HG03354 (cell line): ENCODE measurements at regions not wholly inside any gene's neighbourhood (a gene's known extent, or its start where the extent isn't known, plus 50 kb on each side); places are given as distances from the start of the nearest gene placed in this dataset.

Source experiments
- ATAC-seq: cut with Tn5 transposase; IDR thresholded peaks from one replicate; pipeline ENCODE4 v1.9.1; 2021; ENCODE audit warnings: mild to moderate bottlenecking; ENCODE audit not compliant: unreplicated experiment, poor library complexity, severe bottlenecking

DNA sequence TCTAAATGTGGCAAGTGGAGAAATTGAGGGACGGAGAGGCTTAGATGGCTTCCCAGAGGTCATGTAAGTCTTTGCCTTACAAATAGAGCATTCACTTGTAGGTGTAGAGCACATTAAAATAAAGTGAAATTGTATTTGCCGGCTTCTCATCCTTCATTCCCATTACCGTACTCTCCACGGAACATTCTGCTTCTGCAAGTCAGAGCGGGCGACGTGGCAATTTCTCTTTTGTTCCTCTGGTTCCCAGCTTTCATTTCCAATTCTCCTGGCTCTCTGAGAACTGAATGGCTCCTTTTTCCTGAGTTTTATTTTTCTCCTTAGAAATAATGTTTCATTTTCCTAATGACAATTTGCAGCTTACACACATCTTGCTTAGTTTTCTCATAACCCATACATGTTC, 51.3 kb upstream of the PFKP start:
- ATAC-seq: no peak

DNA sequence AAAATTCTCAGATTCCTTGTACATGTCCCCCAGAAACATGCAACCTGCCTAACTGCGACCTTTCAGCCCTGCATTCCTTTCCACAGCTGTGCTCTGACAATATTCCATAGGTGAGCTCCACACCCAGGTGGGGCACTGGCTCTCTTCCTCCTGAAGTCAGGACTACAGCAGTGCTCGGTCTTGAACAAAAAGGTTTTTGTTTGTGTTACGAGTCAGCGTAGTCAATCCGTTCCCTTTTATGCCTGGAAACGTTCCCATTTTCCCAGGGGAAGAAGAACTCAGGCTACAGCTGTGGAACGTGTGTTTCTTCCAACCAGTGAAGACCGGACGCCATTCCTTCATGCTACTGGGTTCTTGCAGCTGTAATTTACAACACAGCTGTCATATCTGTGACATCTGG, 52.4 kb upstream of the PFKP start:
- no peak for ATAC-seq

DNA sequence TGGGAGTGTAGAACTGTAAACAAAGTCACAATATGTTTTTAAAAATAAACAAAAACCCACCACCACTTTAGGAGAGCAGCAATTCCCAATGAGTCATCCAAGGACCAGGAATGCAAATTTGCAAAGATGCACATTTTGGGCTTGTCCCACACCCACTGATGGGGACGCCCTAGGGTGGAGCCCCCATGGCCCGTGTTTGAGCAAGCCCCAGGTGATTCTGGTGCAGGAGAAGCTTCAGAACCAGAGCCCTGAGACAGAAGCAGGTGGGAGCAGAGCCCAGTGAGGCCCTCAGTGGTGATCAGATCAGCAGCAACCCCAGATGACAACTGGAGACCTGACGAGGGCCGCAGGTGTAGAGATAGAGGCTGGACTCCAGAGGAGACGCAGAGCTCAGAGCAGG, 55.1 kb upstream of the PFKP start:
- no peak for ATAC-seq

DNA sequence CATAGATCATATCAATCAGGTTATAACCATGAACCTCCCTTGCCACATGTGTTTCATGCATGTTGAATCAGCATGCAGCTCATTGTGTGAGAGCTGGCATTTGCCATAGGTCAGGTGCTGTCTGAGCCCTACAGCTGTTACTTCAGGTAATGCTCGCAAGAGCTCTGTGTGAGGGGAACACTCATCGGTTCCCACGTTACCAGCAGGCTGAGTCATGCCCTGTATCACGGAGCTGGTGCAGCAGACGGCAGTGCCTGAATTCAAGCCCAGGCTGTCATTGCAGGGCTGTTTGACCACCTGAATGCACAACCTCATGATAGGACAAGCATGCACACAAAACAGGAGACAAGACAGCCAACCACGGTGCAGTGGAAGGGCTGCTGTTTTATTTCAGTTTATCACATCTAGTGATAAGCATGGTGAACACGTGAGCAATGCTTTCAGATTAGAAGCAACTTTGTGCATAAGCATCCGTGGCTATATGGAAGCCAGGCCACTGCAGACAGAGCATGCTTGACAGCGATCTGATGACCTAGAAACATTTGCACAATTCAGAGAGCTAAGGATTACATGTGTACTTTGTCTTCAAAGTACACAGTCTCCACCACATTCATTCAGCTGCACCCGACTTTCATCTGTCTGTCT, 56.4 kb upstream of the PFKP start:
- no peak for ATAC-seq

DNA sequence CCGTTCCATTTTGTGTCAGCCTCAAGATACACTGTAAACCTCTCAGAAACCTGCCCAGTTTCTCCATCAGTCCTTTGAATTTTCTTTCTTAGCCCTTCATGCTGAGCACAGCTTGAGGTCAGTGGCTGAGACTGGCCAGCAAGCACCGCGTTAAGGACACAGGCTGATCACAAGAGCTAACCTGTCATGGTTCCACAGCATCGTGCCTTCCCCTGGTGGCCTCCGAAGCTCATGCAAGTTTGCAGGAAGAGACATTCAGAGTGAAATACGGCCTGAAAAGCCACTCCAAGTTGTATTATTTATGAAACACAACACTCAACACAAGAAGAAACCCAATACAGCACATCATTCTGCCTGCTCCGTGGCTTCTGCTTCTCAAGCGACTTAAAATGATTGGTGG, 57.0 kb upstream of the PFKP start:
- no peak for ATAC-seq

DNA sequence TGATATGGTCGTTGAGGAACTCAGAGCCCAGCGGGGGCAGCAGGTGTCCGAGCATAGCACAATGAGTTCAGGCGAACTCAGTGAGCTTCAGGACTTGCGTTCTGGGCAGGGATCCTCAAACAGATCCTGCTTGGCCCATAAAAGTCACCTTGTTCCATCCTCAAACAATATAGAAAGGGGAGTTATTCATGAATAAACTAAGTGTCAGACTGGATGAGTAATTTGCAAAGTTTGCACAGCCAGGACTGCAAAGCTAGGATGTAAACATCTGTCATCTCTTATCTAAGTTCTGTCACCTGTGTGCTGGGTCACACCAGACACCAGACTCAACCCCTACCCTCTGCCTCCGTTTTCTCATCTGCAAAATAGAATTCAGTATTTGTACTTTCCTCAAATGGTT, 58.0 kb upstream of the PFKP start:
- ATAC-seq: no peak

DNA sequence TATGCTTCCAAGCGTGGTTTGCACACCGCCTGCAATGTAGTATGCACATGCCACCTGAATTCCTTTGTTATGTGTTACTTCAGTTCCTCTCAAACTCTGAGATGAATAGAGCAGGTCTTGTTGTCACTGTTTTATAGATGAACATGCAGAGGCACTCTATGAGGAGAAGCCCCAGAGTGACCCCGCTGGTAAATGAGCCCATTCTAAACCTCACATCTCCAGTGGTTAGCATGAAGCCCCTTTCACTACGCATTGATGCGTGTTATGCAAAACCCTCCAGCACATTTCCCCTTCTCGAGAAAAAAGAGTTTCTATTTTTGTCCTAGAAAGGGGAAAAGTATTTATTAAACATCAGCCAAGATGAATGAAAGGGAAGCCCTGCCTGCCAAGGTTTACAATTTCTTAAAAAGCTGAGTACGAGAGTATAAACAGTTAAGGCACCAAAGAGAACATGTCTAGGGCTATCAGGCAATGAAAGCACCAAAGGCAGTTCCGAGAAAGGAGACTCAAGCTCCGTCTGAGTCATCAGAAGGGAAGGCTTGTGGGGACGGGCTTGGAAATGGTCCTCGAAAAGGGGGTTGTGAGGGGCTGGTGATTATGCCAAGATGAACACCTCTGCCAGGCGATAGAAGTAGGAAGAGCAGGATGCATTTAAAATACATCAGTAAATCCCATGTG, 58.7 kb upstream of the PFKP start:
- ATAC-seq: no peak

DNA sequence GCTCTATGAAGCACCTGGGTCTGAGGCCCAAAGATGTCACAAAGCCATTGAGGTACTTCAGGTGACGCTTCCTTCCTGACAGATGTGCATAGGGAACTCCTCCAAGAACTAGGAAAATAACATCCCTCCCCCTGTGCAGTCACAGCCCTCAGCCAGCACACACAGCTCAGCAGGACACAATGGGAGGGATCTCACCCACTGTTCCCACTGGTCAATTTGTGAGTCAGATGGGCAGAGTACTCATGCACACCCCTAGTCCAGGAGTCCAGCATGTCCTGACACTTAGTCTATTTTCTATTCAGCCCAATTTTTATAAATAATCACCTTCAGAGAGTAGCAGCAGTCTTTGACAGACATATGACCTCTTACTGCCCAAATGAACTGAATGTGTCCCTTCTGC, 60.7 kb upstream of the PFKP start:
- ATAC-seq: no peak

DNA sequence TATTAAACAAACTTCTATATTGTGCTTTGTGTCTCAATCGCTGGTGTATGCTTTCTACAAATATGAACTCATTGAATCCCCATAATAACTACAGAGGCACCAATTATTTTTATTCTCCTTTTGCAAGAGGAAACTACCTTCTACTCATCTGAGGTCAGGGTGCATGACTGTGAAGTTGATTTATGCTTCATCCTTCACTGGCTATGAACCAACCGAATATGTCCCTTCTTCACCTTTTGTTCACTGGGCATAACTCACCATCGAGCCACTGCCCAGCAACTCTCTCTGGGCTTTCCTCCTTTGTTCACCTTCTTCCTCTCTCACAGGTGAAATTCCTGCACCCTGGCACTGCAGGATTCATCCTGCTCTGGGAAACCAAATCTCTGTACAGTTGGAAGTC, 61.3 kb upstream of the PFKP start:
- ATAC-seq: no peak

DNA sequence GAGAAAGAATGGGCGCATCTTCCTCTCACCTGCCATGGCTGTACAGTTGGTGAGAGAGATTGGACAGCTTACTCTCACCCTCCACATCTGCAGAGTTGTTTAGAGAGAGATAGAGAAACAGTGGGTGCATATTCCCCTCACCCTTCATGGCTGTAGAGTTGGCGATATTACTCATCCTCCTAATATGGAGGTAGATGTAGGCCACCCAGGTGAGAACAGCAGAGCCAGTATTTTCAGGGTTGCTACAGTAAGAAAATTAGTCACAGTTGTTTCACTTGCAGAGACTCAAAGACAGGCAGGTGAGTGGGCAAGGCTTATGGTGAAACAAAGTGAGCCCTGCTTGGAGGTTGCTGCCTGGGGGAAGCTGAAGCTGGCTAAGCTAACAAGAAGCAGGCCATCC, 65.0 kb upstream of the PFKP start:
- peak; percentile 49 for ATAC-seq

DNA sequence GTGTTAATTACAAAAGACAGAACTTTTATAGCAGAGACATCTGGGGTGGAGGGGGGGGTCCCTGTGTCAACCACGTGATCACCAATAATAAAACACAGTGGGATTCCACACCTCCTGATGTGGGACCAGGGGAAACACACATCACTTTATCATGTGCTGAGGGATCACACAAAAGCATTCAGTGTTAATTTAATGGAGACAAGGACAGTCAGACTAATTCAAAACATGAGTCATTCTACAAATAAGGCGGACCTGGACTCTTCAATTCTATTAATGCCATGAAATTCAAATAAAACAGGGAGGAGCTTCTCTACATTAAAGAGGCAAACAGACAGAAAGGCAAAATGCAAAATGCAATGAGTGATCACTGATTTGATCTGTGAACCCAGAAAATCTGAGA, 67.3 kb upstream of the PFKP start:
- no peak for ATAC-seq

DNA sequence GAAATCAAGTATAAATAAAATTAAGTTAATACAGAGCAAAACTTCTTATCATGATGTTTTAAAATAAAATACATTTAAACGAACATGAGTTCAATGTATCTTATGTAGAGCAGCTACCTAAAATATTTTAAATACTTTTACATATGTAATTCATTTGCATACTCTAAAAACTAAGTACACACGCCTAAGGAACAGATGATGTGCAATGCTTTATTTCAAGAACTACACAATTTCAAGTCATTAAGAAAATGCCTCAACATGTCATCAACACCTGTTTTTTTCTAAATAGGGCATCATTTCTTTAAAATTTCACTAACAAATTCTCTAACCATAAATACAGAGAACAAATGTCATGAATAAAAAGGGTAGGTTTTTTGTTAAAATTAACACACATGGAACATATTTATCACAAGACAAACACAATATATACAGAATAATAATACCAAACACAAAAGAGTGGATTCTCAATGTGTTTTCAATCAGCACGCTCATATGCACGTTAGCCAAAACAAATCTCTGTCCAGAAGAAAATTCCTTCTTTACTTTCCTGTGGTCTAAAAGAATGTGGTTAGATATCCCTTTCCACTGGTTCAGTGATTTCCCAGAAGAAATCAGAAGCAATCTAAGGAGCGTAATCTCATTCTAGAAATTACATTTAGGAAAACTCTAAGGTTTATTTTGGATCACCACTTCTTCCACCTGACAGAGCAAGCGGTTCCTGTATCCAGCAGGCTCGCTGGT, 73.0 kb upstream of the PFKP start:
- no peak for ATAC-seq

DNA sequence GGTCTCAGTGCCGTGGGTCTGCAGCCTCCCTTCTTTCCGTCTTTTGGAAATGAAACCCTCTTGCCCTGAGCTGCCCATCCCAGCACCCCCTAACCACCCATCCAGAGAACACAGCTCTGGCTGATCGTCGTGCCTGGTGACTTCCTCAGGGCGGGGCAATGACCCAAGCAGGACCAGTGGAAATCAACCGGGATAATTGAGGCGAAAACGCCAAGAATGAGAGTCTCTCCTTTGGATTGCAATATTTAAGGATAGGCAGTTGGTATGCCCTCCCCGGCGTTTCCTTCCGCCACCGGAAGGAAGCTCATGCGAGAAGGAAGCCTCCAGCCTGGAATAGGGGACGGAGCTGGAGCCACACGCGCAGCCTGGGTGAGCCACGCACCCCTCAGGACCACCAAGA, 73.7 kb upstream of the PFKP start:
- ATAC-seq: no peak

DNA sequence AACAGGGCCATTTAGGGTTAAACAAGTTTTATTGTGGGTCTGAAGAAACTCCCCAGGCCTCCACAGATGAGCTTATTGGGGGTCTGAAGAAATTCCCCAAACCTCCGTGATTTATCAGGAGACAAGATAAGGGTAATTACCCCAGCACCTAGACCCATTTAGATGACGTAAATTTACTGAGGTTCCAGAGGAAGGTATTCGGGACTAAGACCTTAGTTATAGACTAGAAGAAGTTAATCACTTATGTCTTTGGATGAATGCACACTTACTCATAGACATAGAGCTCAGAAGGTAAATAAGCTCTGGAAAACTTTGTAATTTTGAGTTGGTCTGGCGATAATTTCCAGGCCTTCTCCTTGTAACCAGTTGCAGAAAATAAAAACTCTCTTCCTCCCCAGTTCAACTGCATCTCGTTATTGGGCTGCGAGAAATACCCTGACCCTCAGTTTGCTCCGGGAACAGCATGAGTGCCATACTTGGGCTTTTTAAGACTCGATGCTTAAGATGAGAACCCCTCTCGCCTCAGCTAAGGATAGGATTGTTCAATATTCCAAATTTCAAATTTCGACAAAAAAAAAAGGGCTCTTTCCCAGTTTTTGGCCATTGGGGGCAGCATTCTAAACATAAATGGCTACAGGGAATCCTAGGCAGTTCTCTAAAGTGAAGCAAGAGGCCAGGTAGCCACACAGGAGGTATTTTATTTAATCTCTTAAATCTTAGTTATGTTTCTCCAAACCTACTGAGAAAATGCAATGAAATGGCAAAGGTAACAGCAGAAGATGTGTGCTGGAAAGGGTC, 74.7 kb upstream of the PFKP start:
- no peak for ATAC-seq

DNA sequence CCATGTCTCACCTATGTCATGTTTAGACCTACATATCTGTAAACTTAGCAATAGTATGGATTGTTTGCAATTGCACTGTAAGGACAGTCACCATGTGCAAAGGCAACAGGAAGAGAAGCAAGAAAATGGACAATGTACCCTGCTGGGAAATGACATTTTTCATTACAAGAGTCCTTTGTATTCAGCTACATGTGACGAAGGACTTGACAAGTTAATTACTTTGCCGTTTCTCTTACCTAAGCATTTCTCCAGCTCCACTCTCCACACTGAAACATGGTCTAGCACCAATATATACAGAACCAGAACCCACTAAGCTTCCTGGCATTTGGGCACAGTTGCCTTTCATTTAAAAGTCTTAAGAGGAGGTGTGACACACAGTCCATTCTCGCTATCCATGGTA, 76.6 kb upstream of the PFKP start:
- no peak for ATAC-seq

DNA sequence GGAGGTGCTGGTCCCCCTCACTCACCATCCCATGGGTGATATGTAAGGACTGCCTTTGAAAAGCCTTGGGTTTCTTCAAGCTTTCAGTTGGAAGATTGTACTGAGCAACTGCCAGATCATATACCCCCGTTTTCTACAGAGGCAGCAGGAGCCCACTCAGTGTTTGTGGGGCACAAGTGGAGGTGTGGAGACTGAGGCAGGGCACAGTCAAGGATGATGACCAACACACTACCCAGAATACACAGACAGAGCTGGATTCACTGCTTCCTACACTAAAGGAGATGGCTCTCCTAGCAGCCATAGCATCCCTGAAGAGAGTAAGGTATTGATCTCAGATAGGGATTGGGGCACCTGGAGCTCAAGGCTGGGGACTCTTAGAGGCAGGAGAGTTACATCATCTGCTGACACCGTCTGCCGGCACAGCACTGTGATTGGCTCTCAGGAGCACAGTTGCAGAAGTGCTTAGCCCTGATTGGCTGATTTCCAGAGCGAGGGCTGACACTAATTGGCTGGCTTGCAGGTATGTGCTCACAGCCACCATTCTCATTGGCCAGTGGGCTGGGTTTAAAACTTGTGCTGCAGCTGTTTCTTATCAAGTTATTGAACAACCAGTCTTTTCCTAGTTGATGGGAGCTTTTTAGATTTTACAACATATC, 77.9 kb upstream of the PFKP start:
- no peak for ATAC-seq

DNA sequence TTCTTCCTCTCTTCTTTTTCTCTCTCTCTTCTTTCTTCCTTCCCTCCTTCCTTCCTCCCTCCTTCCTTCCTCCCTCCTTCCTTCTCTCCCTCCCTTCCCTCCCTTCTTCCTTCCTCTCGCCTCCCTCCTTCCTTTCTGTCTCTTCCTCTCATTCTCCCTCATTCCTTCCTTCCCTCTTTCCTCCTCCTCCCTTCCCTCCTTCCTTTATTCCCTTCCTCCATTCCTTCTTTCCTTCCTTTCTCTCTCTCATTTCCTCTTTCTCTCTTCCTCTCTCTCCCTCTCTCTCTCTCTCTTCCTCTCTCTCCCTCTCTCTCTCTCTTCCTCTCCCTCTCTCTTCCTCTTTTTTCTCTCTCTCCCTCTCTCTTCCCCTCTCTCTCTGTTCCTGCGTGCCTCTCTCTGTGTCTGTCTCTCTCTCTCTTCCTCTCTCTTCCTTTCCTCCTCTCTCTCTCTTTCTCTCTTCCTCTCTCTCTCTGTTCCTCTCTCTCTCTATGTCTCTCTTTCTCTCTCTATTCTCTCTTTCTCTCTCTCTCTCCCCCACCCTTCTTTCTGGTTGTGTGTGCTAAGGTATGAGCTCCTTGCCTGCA, 80.1 kb upstream of the PFKP start:
- ATAC-seq: no peak

DNA sequence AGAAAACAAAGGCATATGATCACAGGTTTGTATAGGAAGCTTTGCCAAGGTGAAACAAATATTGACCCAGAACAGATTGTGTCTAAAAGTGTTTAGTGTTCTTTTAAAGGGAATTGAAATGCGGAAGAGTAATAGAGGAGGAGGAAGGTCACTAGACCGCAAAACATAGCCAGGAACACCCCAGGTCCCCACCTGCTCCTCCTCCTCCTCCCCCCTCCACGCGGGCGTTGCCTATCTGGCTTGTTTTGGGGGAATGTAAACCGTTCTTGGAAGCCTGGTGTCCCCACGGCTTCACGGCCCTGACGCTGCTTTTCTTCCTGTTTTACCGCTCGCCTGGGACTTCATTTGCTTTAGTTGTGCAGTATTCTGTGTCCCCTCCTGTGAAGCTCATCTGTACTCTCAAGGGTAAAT, 81.0 kb upstream of the PFKP start:
- no peak for ATAC-seq

DNA sequence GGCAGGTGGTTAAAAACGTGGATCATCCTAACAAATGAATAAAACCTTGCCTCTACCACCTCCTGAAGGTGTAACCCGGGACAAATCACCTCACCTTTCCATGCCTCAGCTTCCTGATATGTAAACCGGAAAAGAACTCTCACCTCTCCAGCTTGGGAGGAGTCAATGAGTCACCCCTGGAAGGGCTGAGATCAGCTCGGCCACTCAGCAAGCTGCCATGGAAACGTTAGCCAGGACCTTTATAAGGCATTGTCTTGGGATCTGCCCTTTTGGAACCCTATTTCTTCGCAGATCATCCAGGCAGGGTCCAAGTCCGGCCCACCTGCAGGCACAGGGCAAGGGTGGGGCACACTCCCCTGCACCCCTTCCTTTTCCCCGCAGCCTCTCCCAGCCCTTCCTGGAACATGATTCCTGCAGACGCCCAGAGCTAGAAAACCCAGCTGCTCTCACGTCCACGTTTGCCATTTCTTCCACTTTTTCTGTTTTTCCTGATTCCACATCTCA, 81.6 kb upstream of the PFKP start:
- no peak for ATAC-seq
